Lung (tissue), 11 donors: ENCODE measurements at regions not wholly inside any gene's neighbourhood (a gene's known extent, or its start where the extent isn't known, plus 50 kb on each side); places are given as distances from the start of the nearest gene placed in this dataset.

Experiments used
- ATAC-seq: fragments of 200-7000 bp; cut with Tn5 transposase; one replicate; pipeline ENCODE4 v1.9.1; 2020; ENCODE audit warnings: moderate number of reproducible peaks; ENCODE audit not compliant: insufficient read depth, low FRiP score
- DNase-seq, 3 donors: peaks; one replicate each; pipeline ENCODE4 v3.0.0-alpha.2; 2013 to 2017
- H3K27ac ChIP-seq, 2 donors: one replicate each; pipeline ENCODE4 v1.5.1; 2013; ENCODE audit warnings: mild to moderate bottlenecking in 2 of 2, moderate library complexity in 2 of 2, control low read depth in 1 of 2, inconsistent platforms in 1 of 2, low read depth in 1 of 2, low read length in 1 of 2
- H3K27me3 ChIP-seq, 3 donors: one replicate each; pipeline ENCODE4 v1.5.1; 2013; ENCODE audit warnings: low read length in 2 of 3; ENCODE audit not compliant: control insufficient read depth in 3 of 3, insufficient read depth in 3 of 3
- H3K36me3 ChIP-seq, 4 donors: one replicate each; pipeline ENCODE4 v1.5.1; 2013; ENCODE audit warnings: low read length in 4 of 4, mild to moderate bottlenecking in 1 of 4, moderate library complexity in 1 of 4; ENCODE audit not compliant: control insufficient read depth in 4 of 4, insufficient read depth in 4 of 4
- H3K4me1 ChIP-seq, 5 donors: one replicate each; pipeline ENCODE4 v1.5.1; 2013; ENCODE audit warnings: low read length in 5 of 5, mild to moderate bottlenecking in 2 of 5, moderate library complexity in 1 of 5; ENCODE audit not compliant: control insufficient read depth in 5 of 5, insufficient read depth in 5 of 5
- H3K4me3 ChIP-seq: one replicate; pipeline ENCODE4 v1.5.1; 2013; ENCODE audit warnings: mild to moderate bottlenecking, control low read depth, moderate library complexity
- H3K9ac ChIP-seq, 2 donors: one replicate each; pipeline ENCODE4 v1.5.1; 2013; ENCODE audit warnings: low read length in 2 of 2, control low read depth in 1 of 2; ENCODE audit not compliant: insufficient read depth in 1 of 2
- H3K9me3 ChIP-seq, 4 donors: one replicate each; pipeline ENCODE4 v1.5.1; 2013; ENCODE audit warnings: low read length in 3 of 4, mild to moderate bottlenecking in 1 of 4, moderate library complexity in 1 of 4; ENCODE audit not compliant: control insufficient read depth in 4 of 4, insufficient read depth in 3 of 4
- CTCF ChIP-seq: IDR thresholded peaks from 2 replicates; pipeline ENCODE4 v1.5.1; 2012; ENCODE audit warnings: mild to moderate bottlenecking; ENCODE audit errors: control extremely low read depth, extremely low read depth
- WGBS, 2 donors: extraction: QIAGEN DNeasy Blood & Tissue Kit; methylation state at CpG; one replicate each; pipeline ENCODE4 v1.1.7; 2013; 5-methylcytosine and 5-hydroxymethylcytosine counted together
- donor health status: control.
- donor health status: control.
- donor health status: Bipolar disorder and iron deficiency.
- donor health status: healthy.
- donor health status: DM: yes; HTN: yes; CAD: no.

GRCh38 chr5:166651234-166651633 lies 1640.2 kb upstream of the WWC1 start:
- TF ChIP-seq CTCF = no peak
- Histone ChIP-seq H3K27me3 (no peaks in the 10 kb centered on the region), H3K4me1 (no peaks in the 10 kb centered on the region), H3K4me3 (no peak overlapping the region), H3K9ac (no peak overlapping the region), H3K9me3 (no peaks in the 10 kb centered on the region), H3K27ac (no peak overlapping the region), H3K36me3 (no peaks in the 10 kb centered on the region)
- WGBS, 2 donors = 72 to 80% methylated on average over 1 of the region's 1 CpG
- DNase-seq (no peak), ATAC-seq (no peak)

GRCh38 chr5:166671811-166672210 lies 1619.6 kb upstream of the WWC1 start:
- no peak for ATAC-seq
- 43 to 63% methylated on average over 1 of the region's 1 CpG for WGBS, 2 donors
- no peaks in the 10 kb centered on the region for H3K4me1 ChIP-seq
- H3K36me3 ChIP-seq = no peaks in the 10 kb centered on the region
- H3K27me3 ChIP-seq = no peaks in the 10 kb centered on the region
- no peak overlapping the region for H3K27ac ChIP-seq
- no peak for DNase-seq
- H3K9ac ChIP-seq = no peak overlapping the region
- no peak for TF ChIP-seq CTCF
- H3K4me3 ChIP-seq = no peak overlapping the region
- no peaks in the 10 kb centered on the region for H3K9me3 ChIP-seq

GRCh38 chr5:166672431-166672830 lies 1619.0 kb upstream of the WWC1 start:
- no peak for TF ChIP-seq CTCF
- H3K9ac ChIP-seq = no peak overlapping the region
- H3K4me3 ChIP-seq = no peak overlapping the region
- no peaks in the 10 kb centered on the region for H3K9me3 ChIP-seq
- DNase-seq (no peak), ATAC-seq (no peak)
- H3K4me1 ChIP-seq = no peaks in the 10 kb centered on the region
- H3K36me3 ChIP-seq = no peaks in the 10 kb centered on the region
- no peaks in the 10 kb centered on the region for H3K27me3 ChIP-seq
- H3K27ac ChIP-seq = no peak overlapping the region
- WGBS, 2 donors = 67 to 76% methylated on average over 1 of the region's 1 CpG

GRCh38 chr5:166677891-166678290 lies 1613.6 kb upstream of the WWC1 start:
- Histone ChIP-seq H3K9me3 (peaks cover 0 to 3% (median 0%) of the 10 kb centered on the region in 4 donors), H3K27me3 (no peaks in the 10 kb centered on the region), H3K27ac (no peak overlapping the region), H3K36me3 (no peaks in the 10 kb centered on the region), H3K4me3 (no peak overlapping the region), H3K9ac (no peak overlapping the region), H3K4me1 (no peaks in the 10 kb centered on the region)
- WGBS, 2 donors = 44 to 59% methylated on average over 2 of the region's 2 CpGs
- no peak for TF ChIP-seq CTCF
- no peak for DNase-seq
- no peak for ATAC-seq
